ENCODE measurements at regions not wholly inside any gene's neighbourhood (a gene's known extent, or its start where the extent isn't known, plus 50 kb on each side); places are given as distances from the start of the nearest gene placed in this dataset.

DNA sequence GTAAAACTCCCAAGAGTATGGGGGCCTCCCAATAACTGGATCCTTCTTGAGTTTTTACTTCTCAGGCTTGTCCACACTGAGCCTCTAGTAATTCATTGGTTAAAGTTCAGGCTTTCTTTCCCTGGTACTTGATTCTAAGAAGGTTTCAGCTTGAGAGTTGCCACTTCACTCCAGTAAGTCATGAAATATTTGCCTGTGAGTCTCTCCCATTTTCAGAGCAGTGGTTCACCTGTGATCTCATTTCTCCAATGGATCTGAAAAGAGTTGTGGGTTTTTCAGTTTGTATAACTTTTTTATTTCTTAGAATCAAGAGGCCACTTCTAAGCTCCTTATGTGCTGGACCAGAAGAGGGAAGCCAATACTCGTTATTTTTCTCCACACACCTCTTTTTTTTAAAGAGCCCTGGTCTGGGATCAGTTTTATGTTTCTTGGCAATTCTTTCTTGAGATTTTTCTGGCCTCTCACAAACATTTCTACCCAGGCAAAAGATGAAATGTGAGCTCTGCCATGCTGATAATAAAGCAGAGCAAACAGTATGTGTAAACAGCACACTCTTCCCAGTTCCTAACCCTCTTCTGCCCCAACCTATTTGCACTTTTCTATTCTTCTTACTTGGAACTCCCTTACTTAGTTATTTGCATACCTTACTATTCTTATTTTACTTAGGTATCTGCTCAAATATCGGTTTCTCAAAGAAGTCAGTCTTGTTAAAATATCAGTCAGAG, 983.4 kb downstream of the CCSER2 start:
- H3K27ac ChIP-seq: no peak overlapping the region
- TF ChIP-seq, protein P1, sequence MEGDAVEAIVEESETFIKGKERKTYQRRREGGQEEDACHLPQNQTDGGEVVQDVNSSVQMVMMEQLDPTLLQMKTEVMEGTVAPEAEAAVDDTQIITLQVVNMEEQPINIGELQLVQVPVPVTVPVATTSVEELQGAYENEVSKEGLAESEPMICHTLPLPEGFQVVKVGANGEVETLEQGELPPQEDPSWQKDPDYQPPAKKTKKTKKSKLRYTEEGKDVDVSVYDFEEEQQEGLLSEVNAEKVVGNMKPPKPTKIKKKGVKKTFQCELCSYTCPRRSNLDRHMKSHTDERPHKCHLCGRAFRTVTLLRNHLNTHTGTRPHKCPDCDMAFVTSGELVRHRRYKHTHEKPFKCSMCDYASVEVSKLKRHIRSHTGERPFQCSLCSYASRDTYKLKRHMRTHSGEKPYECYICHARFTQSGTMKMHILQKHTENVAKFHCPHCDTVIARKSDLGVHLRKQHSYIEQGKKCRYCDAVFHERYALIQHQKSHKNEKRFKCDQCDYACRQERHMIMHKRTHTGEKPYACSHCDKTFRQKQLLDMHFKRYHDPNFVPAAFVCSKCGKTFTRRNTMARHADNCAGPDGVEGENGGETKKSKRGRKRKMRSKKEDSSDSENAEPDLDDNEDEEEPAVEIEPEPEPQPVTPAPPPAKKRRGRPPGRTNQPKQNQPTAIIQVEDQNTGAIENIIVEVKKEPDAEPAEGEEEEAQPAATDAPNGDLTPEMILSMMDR (conservative IDR thresholded peaks at IDR 0.05; ENCODE audit: low read depth): no peak
- DNase-seq (ENCODE audit: low spot score): no peak
- ChIA-PET CTCF (interaction anchor here (0.5 kb wide), 1 partner anchor 537 kb away, joined by 3 read pairs; no protein-coding TSS in a partner anchor), POLR2A (ENCODE audit: low non-redundant PET) (no interaction called here)

DNA sequence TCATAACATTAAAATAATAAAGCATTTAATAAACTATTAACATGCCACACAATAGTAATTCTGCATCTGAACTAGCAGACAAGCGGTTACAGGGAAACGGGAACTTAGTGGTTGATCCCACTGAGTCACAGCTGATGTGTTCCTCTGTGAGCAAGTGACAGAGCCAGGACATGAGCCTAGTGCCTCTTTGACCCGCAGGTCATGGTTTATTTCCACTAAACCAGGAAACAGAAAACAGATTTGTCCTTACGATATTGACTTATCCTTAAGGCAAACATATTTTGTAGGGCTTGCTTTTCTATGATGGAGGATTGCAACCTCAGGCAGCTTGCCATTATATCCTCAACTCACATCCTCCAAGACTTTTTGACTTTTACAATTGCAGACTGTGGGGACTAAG, 987.3 kb downstream of the CCSER2 start:
- POLR2A ChIA-PET (ENCODE audit: low non-redundant PET): no interaction called here
- TF ChIP-seq, protein P1 (conservative IDR thresholded peaks at IDR 0.05; ENCODE audit: low read depth): no peak
- no peak for DNase-seq (ENCODE audit: low spot score)
- CTCF ChIA-PET: interaction anchor here (0.6 kb wide), 1 partner anchor 18 kb away, joined by 3 read pairs; no protein-coding TSS in a partner anchor
- no peak overlapping the region for H3K27ac ChIP-seq

DNA sequence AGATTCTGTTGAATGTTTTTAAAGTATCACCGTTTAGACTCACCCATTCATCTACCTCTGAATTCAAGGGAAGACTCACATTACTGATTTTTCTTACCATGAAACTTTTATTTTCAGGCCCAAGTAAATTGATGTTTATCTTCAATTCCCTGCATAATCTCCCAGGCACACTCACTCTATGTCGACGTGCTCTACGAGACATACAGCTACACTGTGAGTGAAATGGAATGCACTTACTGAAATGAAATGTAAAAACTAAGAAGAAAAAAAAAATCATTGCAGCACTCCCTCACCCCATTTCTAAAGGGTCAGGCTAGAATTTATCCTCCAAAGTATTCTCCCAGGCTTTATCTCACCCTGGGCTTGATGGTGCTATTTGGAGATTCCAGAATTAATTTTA, 987.9 kb downstream of the CCSER2 start:
- TF ChIP-seq, protein P1 (conservative IDR thresholded peaks at IDR 0.05; ENCODE audit: low read depth): no peak
- ChIA-PET POLR2A (ENCODE audit: low non-redundant PET) (no interaction called here), CTCF (no interaction called here)
- no peak for DNase-seq (ENCODE audit: low spot score)
- H3K27ac ChIP-seq: no peak overlapping the region

DNA sequence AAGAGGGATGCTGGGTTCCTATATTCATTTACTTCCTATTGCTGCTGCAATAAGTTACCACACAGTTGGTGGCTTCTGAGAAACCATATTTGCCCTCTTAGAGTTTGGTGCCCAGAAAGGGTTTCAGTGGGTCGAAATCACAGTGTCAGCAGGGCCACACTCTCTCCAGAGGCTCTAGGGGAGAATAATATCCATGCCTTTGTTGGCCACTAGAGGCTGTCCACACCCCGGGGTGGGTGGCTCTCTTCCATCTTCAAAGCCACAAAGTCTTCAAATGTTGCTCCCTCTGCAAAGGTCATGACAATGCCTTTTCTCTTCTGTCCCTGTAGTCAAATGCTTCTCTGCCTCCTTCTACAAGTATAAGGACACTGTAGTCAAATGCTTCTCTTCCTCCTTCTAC, 989.4 kb downstream of the CCSER2 start:
- ChIA-PET POLR2A (ENCODE audit: low non-redundant PET) (no interaction called here), CTCF (no interaction called here)
- no peak overlapping the region for H3K27ac ChIP-seq
- no peak for DNase-seq (ENCODE audit: low spot score)
- TF ChIP-seq, protein P1 (conservative IDR thresholded peaks at IDR 0.05; ENCODE audit: low read depth): no peak

DNA sequence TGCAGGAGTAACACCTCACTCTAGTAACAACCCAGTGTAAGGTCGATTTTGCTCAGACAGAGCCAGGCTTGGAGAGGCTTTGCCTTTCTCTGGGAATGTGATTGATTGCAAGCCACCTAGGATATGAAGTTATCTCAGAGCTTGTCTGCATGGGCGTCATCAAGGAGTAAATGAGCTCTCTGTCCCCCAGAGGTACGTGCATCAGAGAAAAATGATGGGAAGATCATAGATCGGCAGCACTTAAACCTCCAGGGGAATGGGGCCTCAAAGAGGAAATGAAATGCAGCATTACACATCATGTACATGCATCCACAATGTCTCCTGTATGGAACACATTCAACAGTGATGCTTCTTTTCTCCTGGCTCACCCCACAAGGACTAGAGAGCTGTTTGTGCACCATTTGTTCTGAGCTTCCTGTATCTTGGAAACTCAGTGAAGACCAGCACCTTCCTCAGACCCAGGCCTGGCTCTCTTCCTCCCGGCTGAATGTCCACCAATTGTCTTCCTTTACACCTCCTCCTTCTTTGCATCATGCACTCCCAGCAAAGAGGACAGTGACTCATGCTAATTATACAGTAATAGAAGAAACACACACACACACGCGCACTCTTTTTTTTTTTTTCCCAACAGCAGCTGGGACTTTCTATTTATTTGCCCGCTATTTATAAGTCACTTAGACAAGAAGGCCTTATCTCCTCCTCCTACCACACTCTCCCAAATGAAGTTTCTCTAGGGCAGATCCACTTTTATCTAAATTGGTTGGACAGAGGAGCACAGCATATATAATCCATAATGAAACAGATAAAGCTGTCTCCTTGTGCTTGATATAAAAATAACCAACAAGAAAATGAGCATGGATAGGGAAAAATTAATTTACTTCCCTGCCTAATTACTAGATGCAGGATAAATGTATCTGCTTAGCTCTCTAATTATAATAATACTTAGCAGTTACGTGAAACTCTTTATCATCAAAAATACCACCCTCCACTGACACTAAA, 990.7 kb downstream of the CCSER2 start:
- TF ChIP-seq, protein P1 (conservative IDR thresholded peaks at IDR 0.05; ENCODE audit: low read depth): no peak
- ChIA-PET POLR2A (ENCODE audit: low non-redundant PET) (no interaction called here), CTCF (no interaction called here)
- no peak overlapping the region for H3K27ac ChIP-seq
- no peak for DNase-seq (ENCODE audit: low spot score)

DNA sequence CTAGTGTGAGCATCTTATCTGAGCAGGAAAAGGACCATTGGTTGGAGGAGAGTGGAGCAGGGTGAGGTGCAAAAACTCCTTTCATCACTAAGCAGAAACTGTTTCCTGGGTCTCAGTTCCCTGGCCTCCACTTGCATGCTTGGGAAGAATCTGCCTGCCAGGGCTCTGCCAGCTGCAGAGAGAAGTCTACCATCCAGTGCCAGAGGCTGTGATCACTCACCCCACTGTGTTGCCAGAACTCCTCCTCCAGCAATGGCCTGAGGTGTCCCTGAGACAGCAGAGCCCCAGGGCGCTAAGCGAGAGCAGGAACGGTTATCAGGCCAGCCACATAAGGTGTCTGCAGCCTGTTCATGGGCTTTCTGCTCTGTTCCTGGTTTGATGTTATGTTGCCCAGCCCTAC, 991.4 kb downstream of the CCSER2 start:
- TF ChIP-seq, protein P1 (conservative IDR thresholded peaks at IDR 0.05; ENCODE audit: low read depth): no peak
- no peak for DNase-seq (ENCODE audit: low spot score)
- CTCF ChIA-PET: no interaction called here
- POLR2A ChIA-PET (ENCODE audit: low non-redundant PET): no interaction called here
- H3K27ac ChIP-seq: no peak overlapping the region
